Liver (tissue), 8 donors: ENCODE measurements at regions not wholly inside any gene's neighbourhood (a gene's known extent, or its start where the extent isn't known, plus 50 kb on each side); places are given as distances from the start of the nearest gene placed in this dataset.

Source experiments
- DNase-seq: peaks from one replicate; pipeline ENCODE4 v3.0.0-alpha.2; 2017; ENCODE audit warnings: low spot score
- H3K27ac ChIP-seq, 2 donors: one replicate each; pipeline ENCODE4 v1.7.0; 2013; ENCODE audit warnings: inconsistent platforms in 2 of 2, low read length in 2 of 2, control low read depth in 1 of 2, low read depth in 1 of 2, mild to moderate bottlenecking in 1 of 2
- H3K27me3 ChIP-seq, 4 donors: one replicate each; pipeline versions ENCODE4 v1.6.1 to v1.7.0; 2013; ENCODE audit warnings: low read length in 3 of 4, inconsistent platforms in 1 of 4, mild to moderate bottlenecking in 1 of 4, moderate library complexity in 1 of 4; ENCODE audit not compliant: control insufficient read depth in 4 of 4, insufficient read depth in 4 of 4
- H3K36me3 ChIP-seq, 4 donors: one replicate each; pipeline versions ENCODE4 v1.6.1 to v1.7.0; 2013; ENCODE audit warnings: low read length in 3 of 4, mild to moderate bottlenecking in 3 of 4, low read depth in 1 of 4, moderate library complexity in 1 of 4; ENCODE audit not compliant: control insufficient read depth in 4 of 4, insufficient read depth in 3 of 4
- H3K4me1 ChIP-seq, 4 donors: one replicate each; pipeline versions ENCODE4 v1.6.1 to v1.7.0; 2013; ENCODE audit warnings: low read length in 3 of 4, mild to moderate bottlenecking in 3 of 4, moderate library complexity in 1 of 4; ENCODE audit not compliant: control insufficient read depth in 4 of 4, insufficient read depth in 4 of 4
- H3K4me3 ChIP-seq, 3 donors: one replicate each; pipeline versions ENCODE4 v1.6.1 to v1.7.0; 2013; ENCODE audit warnings: low read length in 3 of 3, control low read depth in 1 of 3, low read depth in 1 of 3, mild to moderate bottlenecking in 1 of 3
- H3K9ac ChIP-seq, 2 donors: one replicate each; pipeline ENCODE4 v1.7.0; 2013; ENCODE audit warnings: low read length in 2 of 2, mild to moderate bottlenecking in 2 of 2, moderate library complexity in 2 of 2, control low read depth in 1 of 2, low read depth in 1 of 2
- H3K9me3 ChIP-seq, 4 donors: one replicate each; pipeline versions ENCODE4 v1.6.1 to v1.7.0; 2013; ENCODE audit warnings: low read length in 3 of 4; ENCODE audit not compliant: control insufficient read depth in 4 of 4
- ATF3 ChIP-seq: IDR thresholded peaks from 2 replicates; pipeline ENCODE4 v1.6.1; 2016; ENCODE audit warnings: antibody characterized with exemption
- FOXA1 ChIP-seq: IDR thresholded peaks from 2 replicates; pipeline ENCODE4 v1.6.1; 2016; ENCODE audit warnings: antibody characterized with exemption
- FOXA2 ChIP-seq: IDR thresholded peaks from 2 replicates; pipeline ENCODE4 v1.6.1; 2016; ENCODE audit warnings: antibody characterized with exemption
- HNF4G ChIP-seq: IDR thresholded peaks from 2 replicates; pipeline ENCODE4 v1.6.1; 2016; ENCODE audit warnings: antibody characterized with exemption
- JUND ChIP-seq, 2 donors: IDR thresholded peaks; 2 replicates each; pipeline ENCODE4 v1.6.1; 2016; ENCODE audit warnings: antibody characterized with exemption in 2 of 2
- NR2F2 ChIP-seq: IDR thresholded peaks from 2 replicates; pipeline ENCODE4 v1.6.1; 2016; ENCODE audit warnings: antibody characterized with exemption
- REST ChIP-seq: IDR thresholded peaks from 2 replicates; pipeline ENCODE4 v1.6.1; 2016; ENCODE audit warnings: antibody characterized with exemption, mild to moderate bottlenecking
- RXRA ChIP-seq, 2 donors: IDR thresholded peaks; 2 replicates each; pipeline ENCODE4 v1.6.1; 2017 to 2018; ENCODE audit warnings: antibody characterized with exemption in 2 of 2, mild to moderate bottlenecking in 1 of 2
- SP1 ChIP-seq: IDR thresholded peaks from 2 replicates; pipeline ENCODE4 v1.6.1; 2018; ENCODE audit warnings: antibody characterized with exemption, mild to moderate bottlenecking
- WGBS: extraction: QIAGEN DNeasy Blood & Tissue Kit; methylation state at CpG from one replicate; pipeline ENCODE4 v1.1.7; 2013; 5-methylcytosine and 5-hydroxymethylcytosine counted together
- TF ChIP-seq, protein P1 (sequence below): fragments of 150-350 bp; IDR thresholded peaks from 2 replicates; pipeline ENCODE4 v1.5.1; 2017; ENCODE audit warnings: improper control_type of control experiment, low read depth, low read length; ENCODE audit not compliant: missing input control
- TF ChIP-seq, protein P2 (sequence below): IDR thresholded peaks from 2 replicates; pipeline ENCODE4 v1.6.1; 2016; ENCODE audit warnings: antibody characterized with exemption
- TF ChIP-seq, protein P3 (sequence below): IDR thresholded peaks from 2 replicates; pipeline ENCODE4 v1.6.1; 2016; ENCODE audit warnings: antibody characterized with exemption
- donor health status: healthy.
- donor health status: healthy.
- donor health status: healthy.
- donor health status: healthy.
- donor health status: healthy.

DNA sequence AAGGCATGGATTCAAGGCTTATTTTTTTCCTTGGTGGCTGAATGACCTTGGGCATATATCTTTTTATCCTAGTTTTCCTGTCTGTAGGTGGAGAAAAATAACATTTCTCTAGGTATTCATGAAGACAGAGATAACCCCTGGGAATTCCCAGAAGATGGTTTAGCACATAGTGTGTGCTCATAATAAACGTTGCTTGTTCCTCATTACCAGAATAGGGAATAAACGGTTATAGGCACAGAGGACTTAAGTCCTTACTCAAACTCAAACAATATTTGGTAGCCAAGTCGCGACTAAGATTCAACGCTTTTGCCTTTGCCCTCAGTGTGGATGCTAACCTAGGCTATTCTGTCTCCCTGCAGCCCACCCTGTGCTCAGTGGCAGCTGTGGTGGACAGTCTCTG, 51.6 kb upstream of the MITF start (continued):
- TF ChIP-seq, protein P1, sequence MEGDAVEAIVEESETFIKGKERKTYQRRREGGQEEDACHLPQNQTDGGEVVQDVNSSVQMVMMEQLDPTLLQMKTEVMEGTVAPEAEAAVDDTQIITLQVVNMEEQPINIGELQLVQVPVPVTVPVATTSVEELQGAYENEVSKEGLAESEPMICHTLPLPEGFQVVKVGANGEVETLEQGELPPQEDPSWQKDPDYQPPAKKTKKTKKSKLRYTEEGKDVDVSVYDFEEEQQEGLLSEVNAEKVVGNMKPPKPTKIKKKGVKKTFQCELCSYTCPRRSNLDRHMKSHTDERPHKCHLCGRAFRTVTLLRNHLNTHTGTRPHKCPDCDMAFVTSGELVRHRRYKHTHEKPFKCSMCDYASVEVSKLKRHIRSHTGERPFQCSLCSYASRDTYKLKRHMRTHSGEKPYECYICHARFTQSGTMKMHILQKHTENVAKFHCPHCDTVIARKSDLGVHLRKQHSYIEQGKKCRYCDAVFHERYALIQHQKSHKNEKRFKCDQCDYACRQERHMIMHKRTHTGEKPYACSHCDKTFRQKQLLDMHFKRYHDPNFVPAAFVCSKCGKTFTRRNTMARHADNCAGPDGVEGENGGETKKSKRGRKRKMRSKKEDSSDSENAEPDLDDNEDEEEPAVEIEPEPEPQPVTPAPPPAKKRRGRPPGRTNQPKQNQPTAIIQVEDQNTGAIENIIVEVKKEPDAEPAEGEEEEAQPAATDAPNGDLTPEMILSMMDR, result no peak
- TF ChIP-seq HNF4G (no peak), SP1 (no peak)
- TF ChIP-seq, protein P2, sequence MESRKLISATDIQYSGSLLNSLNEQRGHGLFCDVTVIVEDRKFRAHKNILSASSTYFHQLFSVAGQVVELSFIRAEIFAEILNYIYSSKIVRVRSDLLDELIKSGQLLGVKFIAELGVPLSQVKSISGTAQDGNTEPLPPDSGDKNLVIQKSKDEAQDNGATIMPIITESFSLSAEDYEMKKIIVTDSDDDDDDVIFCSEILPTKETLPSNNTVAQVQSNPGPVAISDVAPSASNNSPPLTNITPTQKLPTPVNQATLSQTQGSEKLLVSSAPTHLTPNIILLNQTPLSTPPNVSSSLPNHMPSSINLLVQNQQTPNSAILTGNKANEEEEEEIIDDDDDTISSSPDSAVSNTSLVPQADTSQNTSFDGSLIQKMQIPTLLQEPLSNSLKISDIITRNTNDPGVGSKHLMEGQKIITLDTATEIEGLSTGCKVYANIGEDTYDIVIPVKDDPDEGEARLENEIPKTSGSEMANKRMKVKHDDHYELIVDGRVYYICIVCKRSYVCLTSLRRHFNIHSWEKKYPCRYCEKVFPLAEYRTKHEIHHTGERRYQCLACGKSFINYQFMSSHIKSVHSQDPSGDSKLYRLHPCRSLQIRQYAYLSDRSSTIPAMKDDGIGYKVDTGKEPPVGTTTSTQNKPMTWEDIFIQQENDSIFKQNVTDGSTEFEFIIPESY, result no peak

- TF ChIP-seq FOXA2, result no peak
- TF ChIP-seq ATF3, result no peak
- no peak for TF ChIP-seq NR2F2
- TF ChIP-seq JUND (IDR thresholded peaks at IDR 0.05), result no peak
- no peak for TF ChIP-seq FOXA1
- TF ChIP-seq RXRA (IDR thresholded peaks at IDR 0.05), result no peak
- TF ChIP-seq, protein P3, sequence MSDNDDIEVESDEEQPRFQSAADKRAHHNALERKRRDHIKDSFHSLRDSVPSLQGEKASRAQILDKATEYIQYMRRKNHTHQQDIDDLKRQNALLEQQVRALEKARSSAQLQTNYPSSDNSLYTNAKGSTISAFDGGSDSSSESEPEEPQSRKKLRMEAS, result no peak
- no peak for TF ChIP-seq REST
- no peak for TF ChIP-seq HNF4G
- TF ChIP-seq, protein P2, result no peak
- no peak for TF ChIP-seq SP1
- no peak overlapping the region for H3K27ac ChIP-seq
- H3K36me3 ChIP-seq, result no peaks in the 10 kb centered on the region
- no peak for DNase-seq
- no peak overlapping the region for H3K4me3 ChIP-seq
- peaks cover 0 to under 1% (median 0%) of the 10 kb centered on the region in 4 donors for H3K4me1 ChIP-seq
- H3K9ac ChIP-seq, result no peak overlapping the region
- WGBS, result 82% methylated on average over 3 of the region's 3 CpGs
- no peaks in the 10 kb centered on the region for H3K9me3 ChIP-seq
- H3K27me3 ChIP-seq, result peaks cover 0 to 3% (median 0%) of the 10 kb centered on the region in 4 donors
These were observed 53.2 kb upstream of the MITF start for GRCh38 chr3:69686056-69686455.
